HG02943 (cell line): ENCODE measurements at regions not wholly inside any gene's neighbourhood (a gene's known extent, or its start where the extent isn't known, plus 50 kb on each side); places are given as distances from the start of the nearest gene placed in this dataset.

Experiments used
- ATAC-seq: cut with Tn5 transposase; IDR thresholded peaks from one replicate; pipeline ENCODE4 v1.9.1; 2021; ENCODE audit warnings: mild to moderate bottlenecking, low read depth, moderate library complexity; ENCODE audit not compliant: unreplicated experiment

GRCh38 chr16:52068447-52069074 lies 478.4 kb downstream of the TOX3 start:
- ATAC-seq: no peak

GRCh38 chr16:52066962-52067361 lies 480.0 kb downstream of the TOX3 start:
- ATAC-seq: no peak

- no peak for ATAC-seq
Measured at GRCh38 chr16:52056259-52056658, 490.7 kb downstream of the TOX3 start.

DNA sequence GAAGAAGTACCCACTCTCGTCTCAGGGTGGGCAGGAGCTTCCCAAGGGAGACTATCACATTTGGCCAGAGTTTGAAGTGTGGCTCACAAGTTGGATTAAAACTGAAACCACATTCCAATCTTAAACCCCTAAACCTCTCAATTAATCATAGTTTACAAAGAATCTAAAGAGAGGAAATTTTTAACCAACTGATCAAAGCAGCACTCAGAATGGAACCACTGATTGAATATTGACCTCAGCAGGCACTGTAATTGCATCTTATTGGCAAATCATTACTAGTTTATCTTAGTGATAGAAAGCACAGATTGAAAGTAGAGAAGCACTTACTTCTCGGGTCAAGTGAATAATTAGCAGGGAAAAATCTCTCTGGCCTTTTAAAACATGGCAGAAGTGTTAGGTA lies 491.6 kb downstream of the TOX3 start:
- no peak for ATAC-seq

- ATAC-seq: no peak
Measured at GRCh38 chr16:52054326-52054725, 492.6 kb downstream of the TOX3 start.

GRCh38 chr16:52052818-52053217 lies 494.1 kb downstream of the TOX3 start:
- no peak for ATAC-seq

- ATAC-seq: no peak
Measured at GRCh38 chr16:52051414-52052172, 495.4 kb downstream of the TOX3 start.

DNA sequence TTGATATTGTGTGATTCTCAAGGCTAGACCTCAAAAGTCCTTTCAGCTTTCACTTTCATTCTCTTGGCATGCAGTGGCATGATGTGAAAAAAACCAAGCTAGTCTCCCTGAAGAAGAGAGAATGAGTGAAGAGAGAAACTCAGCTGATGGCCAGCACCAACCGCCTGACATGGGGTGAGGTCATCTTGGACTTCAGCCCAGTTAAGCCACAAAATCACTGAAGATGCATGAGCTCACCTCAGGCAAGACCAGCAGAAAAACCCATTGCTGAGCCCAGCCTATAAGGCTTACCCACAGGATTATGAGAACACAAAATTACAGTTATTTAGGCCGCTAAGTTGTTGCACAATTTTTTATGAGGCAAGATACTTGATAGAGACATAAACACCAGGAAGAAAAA lies 496.5 kb downstream of the TOX3 start:
- ATAC-seq: no peak

DNA sequence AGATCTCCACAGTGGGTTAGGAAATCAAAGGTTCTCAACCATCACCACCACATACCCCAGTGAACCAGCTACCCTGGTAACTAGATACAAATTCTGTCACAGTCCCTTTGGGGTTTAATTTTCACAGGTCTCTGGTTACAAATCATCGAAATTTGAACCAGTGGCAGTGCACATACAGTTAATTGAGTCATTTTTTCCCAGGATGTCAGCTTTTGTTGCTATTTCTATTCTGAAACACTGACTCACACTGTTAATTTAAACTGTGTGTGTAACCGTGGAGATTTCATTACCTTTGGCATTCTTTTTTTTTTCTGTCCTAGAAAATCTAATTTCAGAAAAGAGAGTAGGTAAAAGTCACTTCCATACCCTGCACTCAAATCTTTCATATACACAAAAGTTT lies 511.5 kb downstream of the TOX3 start:
- no peak for ATAC-seq

DNA sequence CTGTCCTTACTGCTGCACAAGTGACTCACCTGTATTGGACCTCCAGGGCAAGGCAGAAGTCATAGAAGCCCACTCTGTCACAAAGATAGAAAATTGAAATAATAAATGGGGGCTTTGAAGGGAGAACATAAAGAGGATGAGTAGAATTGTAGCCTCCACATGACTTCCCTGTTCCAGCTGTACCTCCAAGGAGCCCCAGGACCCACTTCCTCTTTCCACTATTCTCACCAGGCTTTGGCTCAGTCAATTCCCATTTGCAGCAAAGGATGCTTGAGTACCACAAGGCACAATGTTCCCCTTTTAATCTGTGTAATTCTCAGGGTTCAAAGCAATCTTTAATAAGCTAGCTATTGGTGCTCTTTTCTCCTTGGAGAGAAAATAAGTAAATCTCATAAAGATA lies 512.1 kb downstream of the TOX3 start:
- ATAC-seq: no peak

DNA sequence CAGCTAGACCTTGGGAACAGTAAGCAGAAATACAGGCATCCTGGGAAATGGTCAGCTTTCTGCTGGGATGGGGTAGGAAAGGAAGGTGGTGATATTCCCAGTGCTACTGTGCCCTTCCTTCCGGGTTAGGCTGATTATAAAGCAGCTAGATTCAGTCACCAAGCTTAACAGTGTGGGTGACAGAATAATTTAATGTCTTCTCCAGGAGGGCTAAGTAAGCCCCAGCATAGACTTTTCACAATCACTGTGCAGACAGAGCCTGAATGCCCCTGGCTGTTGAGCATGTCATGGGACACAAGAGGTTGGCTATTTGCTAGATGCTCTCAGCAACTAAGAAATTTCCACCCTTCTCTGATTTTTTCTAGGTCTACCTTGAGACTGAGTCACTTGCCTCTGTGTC lies 513.0 kb downstream of the TOX3 start:
- no peak for ATAC-seq

- no peak for ATAC-seq
Measured at GRCh38 chr16:52022980-52023379, 524.0 kb downstream of the TOX3 start.

- no peak for ATAC-seq
Measured at GRCh38 chr16:52022177-52022576, 524.8 kb downstream of the TOX3 start.

- no peak for ATAC-seq
Measured at GRCh38 chr16:52016387-52016786, 530.6 kb downstream of the TOX3 start.

GRCh38 chr16:52005551-52005950 lies 541.4 kb downstream of the TOX3 start:
- ATAC-seq: no peak

DNA sequence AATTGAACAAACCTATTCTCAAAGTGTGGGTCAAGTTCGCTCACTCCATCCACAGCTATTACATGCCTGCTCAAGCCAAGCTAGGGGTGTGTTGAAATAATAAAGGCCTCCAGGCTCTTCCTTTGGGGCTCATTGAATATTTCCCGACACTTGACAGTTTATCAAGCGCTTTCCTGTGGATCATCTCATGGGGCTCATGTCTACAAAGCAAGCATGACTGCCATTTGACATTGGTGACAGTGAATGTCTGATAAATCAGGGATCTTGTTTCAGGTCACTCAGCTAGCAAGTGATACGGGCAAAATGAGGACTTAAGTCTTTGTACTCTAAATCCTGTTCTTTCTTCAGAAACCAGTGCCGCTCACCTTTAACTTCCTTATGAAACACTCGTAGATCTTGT lies 542.6 kb downstream of the TOX3 start:
- ATAC-seq: no peak

- no peak for ATAC-seq
Measured at GRCh38 chr16:52002026-52002425, 544.9 kb downstream of the TOX3 start.

- no peak for ATAC-seq
Measured at GRCh38 chr16:51996516-51996915, 550.4 kb downstream of the TOX3 start.

- no peak for ATAC-seq
Measured at GRCh38 chr16:51994597-51994996, 552.3 kb downstream of the TOX3 start.

DNA sequence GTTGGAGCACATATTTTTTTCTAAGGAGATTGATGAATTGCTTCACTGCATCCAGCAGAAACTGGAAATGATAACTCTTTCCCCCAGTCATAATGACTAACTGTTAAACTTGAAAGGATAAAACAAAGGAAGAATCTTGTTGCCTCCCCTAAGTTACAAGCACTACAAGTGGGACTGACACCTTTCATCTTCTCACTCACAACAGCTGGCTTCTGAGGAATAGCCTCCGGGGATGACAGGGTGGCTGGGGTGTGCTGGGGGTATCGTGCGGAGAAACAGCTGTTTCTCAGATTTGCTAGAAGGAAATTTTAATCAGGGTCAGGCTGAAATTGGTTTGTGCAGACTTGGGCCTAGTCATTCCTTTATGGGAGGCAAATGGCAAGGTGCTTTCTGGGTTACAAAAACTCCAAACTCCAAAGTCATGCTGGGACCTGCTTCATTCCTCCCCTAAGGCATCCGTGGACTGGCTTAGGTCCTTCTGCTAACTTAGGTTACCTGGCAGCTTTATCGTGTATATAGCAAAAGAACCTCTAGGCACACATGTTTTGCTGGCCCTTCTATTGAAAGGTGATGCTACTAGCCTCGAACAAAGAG lies 557.2 kb downstream of the TOX3 start:
- no peak for ATAC-seq

- no peak for ATAC-seq
Measured at GRCh38 chr16:51988977-51989376, 558.0 kb downstream of the TOX3 start.

DNA sequence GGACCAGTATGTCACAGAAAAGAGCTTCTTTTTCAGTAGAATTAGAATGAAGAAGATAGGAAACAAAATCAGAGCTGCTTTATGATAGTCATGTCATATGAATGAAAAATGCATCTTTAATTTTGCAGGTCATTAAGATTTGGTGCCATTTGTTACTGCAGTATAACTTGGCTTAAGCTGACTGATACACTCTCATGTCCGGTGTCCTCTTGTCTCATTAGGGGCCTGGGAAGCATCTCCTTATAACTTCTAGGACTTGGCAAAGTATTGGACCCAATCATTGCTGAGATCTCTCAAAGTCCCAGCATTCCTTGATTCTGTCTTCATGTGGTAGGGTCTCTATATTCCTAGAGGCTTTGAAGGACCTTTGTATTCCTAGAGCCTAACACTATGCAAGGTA lies 559.4 kb downstream of the TOX3 start:
- no peak for ATAC-seq
